ENCODE measurements at regions not wholly inside any gene's neighbourhood (a gene's known extent, or its start where the extent isn't known, plus 50 kb on each side); places are given as distances from the start of the nearest gene placed in this dataset.

GRCh38 chr15:26096581-26096980, 233.5 kb upstream of the ATP10A start:
- TF ChIP-seq CTCF (IDR thresholded peaks at IDR 0.05; ENCODE audit: poor library complexity, severe bottlenecking), result no peak
- TF ChIP-seq TAF1 (IDR thresholded peaks at IDR 0.05; ENCODE audit: low read depth), result no peak
- TF ChIP-seq REST (IDR thresholded peaks at IDR 0.05; ENCODE audit: borderline replicate concordance), result no peak
- TF ChIP-seq EP300 (conservative IDR thresholded peaks at IDR 0.05; ENCODE audit: poor library complexity, severe bottlenecking), result no peak
- TF ChIP-seq POLR2AphosphoS5 (IDR thresholded peaks at IDR 0.05), result no peak

All from neural cell (in vitro differentiated cells).